Renal pelvis (tissue), 1 donor: ENCODE measurements at regions not wholly inside any gene's neighbourhood (a gene's known extent, or its start where the extent isn't known, plus 50 kb on each side); places are given as distances from the start of the nearest gene placed in this dataset.
"Not testable (repeated sequence)": the region's sequence is repeated elsewhere in the genome, so short reads cannot be mapped to it uniquely, and the experiment has no call there.

Source experiments
- DNase-seq: peaks from one replicate; pipeline ENCODE4 v3.0.0-alpha.2; 2013

- DNase-seq: no peak
Observed at GRCh38 chr15:91356083-91356482, 256.0 kb downstream of the SV2B start.

GRCh38 chr15:91357011-91357410 is 257.0 kb downstream of the SV2B start:
- no peak for DNase-seq

GRCh38 chr15:91357486-91357885 is 257.4 kb downstream of the SV2B start:
- DNase-seq: no peak

- no peak for DNase-seq
Observed at GRCh38 chr15:91358405-91358804, 258.3 kb downstream of the SV2B start.

GRCh38 chr15:91361696-91362095 is 261.6 kb downstream of the SV2B start:
- DNase-seq: not testable (repeated sequence)

- DNase-seq: no peak
Observed at GRCh38 chr15:91366111-91366510, 266.1 kb downstream of the SV2B start.

GRCh38 chr15:91368611-91369010 is 268.6 kb downstream of the SV2B start:
- DNase-seq: no peak

GRCh38 chr15:91369823-91370222 is 269.8 kb downstream of the SV2B start:
- no peak for DNase-seq

GRCh38 chr15:91371345-91371744 is 271.3 kb downstream of the SV2B start:
- DNase-seq: not testable (repeated sequence)

GRCh38 chr15:91374336-91374735 is 274.3 kb downstream of the SV2B start:
- no peak for DNase-seq

- no peak for DNase-seq
Observed at GRCh38 chr15:91376038-91376437, 276.0 kb downstream of the SV2B start.

- no peak for DNase-seq
Observed at GRCh38 chr15:91380114-91380513, 280.1 kb downstream of the SV2B start.

- DNase-seq: no peak
Observed at GRCh38 chr15:91383532-91383931, 283.5 kb downstream of the SV2B start.

- no peak for DNase-seq
Observed at GRCh38 chr15:91384189-91384730, 284.2 kb downstream of the SV2B start.

GRCh38 chr15:91385311-91385710 is 285.3 kb downstream of the SV2B start:
- DNase-seq: no peak

- no peak for DNase-seq
Observed at GRCh38 chr15:91393186-91393585, 293.1 kb downstream of the SV2B start.

- DNase-seq: no peak
Observed at GRCh38 chr15:91400481-91400880, 300.4 kb downstream of the SV2B start.

GRCh38 chr15:91407269-91407889 is 307.3 kb downstream of the SV2B start:
- no peak for DNase-seq

GRCh38 chr15:91408476-91409076 is 308.5 kb downstream of the SV2B start:
- peak; percentile 9 for DNase-seq

- DNase-seq: no peak
Observed at GRCh38 chr15:91409387-91409786, 309.3 kb downstream of the SV2B start.

GRCh38 chr15:91411586-91411985 is 311.5 kb downstream of the SV2B start:
- no peak for DNase-seq

- no peak for DNase-seq
Observed at GRCh38 chr15:91412138-91412928, 312.3 kb downstream of the SV2B start.

- no peak for DNase-seq
Observed at GRCh38 chr15:91413142-91413541, 313.1 kb downstream of the SV2B start.
